Osteoblast (primary cell): ENCODE measurements at regions not wholly inside any gene's neighbourhood (a gene's known extent, or its start where the extent isn't known, plus 50 kb on each side); places are given as distances from the start of the nearest gene placed in this dataset.

Source experiments
- DNase-seq: peaks from one replicate; pipeline ENCODE4 v3.0.0; 2011; ENCODE audit warnings: low spot score, mixed read lengths; ENCODE audit not compliant: insufficient read length; ENCODE audit errors: missing footprints
- H2AFZ ChIP-seq: 2 replicates; pipeline ENCODE4 v1.6.0; 2011; ENCODE audit warnings: mild to moderate bottlenecking, low read length
- H3K27ac ChIP-seq: 2 replicates; pipeline ENCODE4 v1.5.1; 2011; ENCODE audit warnings: mild to moderate bottlenecking, low read depth, low read length, moderate library complexity
- H3K27me3 ChIP-seq: 2 replicates; pipeline ENCODE4 v1.6.0; 2012; ENCODE audit warnings: mild to moderate bottlenecking, control low read depth, inconsistent platforms, low read length, moderate library complexity; ENCODE audit not compliant: insufficient read depth
- H3K36me3 ChIP-seq: 2 replicates; pipeline ENCODE4 v1.5.1; 2011; ENCODE audit warnings: mild to moderate bottlenecking, low read length, control low read depth, moderate library complexity; ENCODE audit not compliant: insufficient read depth
- H3K4me1 ChIP-seq: 2 replicates; pipeline ENCODE4 v1.5.1; 2011; ENCODE audit warnings: mild to moderate bottlenecking, low read length, control low read depth, moderate library complexity; ENCODE audit not compliant: insufficient read depth
- H3K4me2 ChIP-seq: 2 replicates; pipeline ENCODE4 v1.6.0; 2011; ENCODE audit warnings: mild to moderate bottlenecking, low read length; ENCODE audit not compliant: insufficient read depth
- H3K4me3 ChIP-seq: fragments of 200-600 bp; sonication (generic); 3 replicates; pipeline ENCODE4 v1.5.1; 2012; ENCODE audit warnings: mild to moderate bottlenecking, low read length, inconsistent platforms; ENCODE audit not compliant: insufficient read depth
- H3K79me2 ChIP-seq: 2 replicates; pipeline ENCODE4 v1.6.0; 2012; ENCODE audit warnings: mild to moderate bottlenecking, low read length, control low read depth, inconsistent platforms; ENCODE audit not compliant: insufficient read depth
- H3K9me3 ChIP-seq: 2 replicates; pipeline ENCODE4 v1.5.1; 2011; ENCODE audit warnings: low read depth, low read length, control low read depth
- H4K20me1 ChIP-seq: 2 replicates; pipeline ENCODE4 v1.6.0; 2012; ENCODE audit warnings: mild to moderate bottlenecking, low read length, control low read depth; ENCODE audit not compliant: insufficient read depth
- TF ChIP-seq, protein P1 (sequence below): IDR thresholded peaks from 2 replicates; pipeline ENCODE4 v1.5.1; 2011; ENCODE audit warnings: mild to moderate bottlenecking, low read depth, low read length, moderate library complexity; ENCODE audit errors: extremely low read depth

DNA sequence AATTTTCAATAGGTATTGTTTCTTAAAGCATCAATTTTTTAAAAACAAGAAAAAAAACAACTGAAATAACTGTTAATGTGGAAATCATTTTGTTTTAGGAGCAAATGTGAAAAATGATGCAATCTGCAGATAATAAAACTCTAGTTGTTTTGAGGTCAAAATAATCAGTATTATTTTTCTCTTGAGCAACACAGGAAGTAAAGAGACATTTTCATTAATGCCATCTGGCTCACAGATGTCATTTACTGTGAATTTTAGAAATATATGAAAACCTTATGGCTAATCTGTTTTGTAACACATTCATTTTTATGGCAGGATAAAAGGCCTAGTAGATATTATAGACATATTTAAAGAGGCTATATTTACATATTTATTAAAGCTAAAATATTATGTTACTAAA lies 141.6 kb downstream of the PCDH18 start:
- Histone ChIP-seq H3K36me3 (no peaks in the 10 kb centered on the region), H3K4me1 (peaks cover 3% of the 10 kb centered on the region), H3K79me2 (no peaks in the 10 kb centered on the region), H3K4me3 (no peak overlapping the region), H3K4me2 (no peak overlapping the region), H3K27me3 (no peaks in the 10 kb centered on the region), H3K27ac (no peak overlapping the region), H2AFZ (no peak overlapping the region), H3K9me3 (no peaks in the 10 kb centered on the region), H4K20me1 (no peaks in the 10 kb centered on the region)
- DNase-seq = no peak
- TF ChIP-seq, protein P1, sequence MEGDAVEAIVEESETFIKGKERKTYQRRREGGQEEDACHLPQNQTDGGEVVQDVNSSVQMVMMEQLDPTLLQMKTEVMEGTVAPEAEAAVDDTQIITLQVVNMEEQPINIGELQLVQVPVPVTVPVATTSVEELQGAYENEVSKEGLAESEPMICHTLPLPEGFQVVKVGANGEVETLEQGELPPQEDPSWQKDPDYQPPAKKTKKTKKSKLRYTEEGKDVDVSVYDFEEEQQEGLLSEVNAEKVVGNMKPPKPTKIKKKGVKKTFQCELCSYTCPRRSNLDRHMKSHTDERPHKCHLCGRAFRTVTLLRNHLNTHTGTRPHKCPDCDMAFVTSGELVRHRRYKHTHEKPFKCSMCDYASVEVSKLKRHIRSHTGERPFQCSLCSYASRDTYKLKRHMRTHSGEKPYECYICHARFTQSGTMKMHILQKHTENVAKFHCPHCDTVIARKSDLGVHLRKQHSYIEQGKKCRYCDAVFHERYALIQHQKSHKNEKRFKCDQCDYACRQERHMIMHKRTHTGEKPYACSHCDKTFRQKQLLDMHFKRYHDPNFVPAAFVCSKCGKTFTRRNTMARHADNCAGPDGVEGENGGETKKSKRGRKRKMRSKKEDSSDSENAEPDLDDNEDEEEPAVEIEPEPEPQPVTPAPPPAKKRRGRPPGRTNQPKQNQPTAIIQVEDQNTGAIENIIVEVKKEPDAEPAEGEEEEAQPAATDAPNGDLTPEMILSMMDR = no peak

DNA sequence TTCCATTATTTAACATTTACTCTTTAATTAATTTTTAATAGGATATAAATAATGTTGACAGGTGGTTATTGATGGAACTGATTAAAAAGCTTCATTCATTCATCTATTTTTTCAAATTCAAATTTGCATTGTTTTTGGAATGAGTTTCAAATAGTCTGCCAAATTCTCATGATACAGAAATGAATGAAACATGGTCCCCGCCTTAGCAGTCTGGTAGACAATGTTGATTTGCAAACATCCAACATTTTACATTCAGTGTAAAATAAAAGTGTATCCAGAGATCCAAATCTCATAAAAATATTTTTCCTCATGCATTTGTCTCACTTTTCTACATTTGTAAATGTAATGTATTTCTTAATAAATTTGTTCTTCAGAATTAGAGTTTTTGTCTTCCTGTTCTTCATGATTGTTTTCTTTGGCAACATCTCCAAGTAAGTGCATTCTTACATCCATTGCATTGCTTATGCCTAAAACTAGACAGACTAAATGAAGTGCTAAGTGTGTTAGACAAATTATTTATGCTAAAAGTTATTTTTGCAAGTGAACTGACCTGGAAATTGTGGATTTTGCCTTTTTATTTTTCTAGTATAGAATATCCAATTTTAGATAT lies 142.3 kb downstream of the PCDH18 start:
- no peak for DNase-seq
- Histone ChIP-seq H3K9me3 (no peaks in the 10 kb centered on the region), H3K4me2 (no peak overlapping the region), H3K27ac (no peak overlapping the region), H3K27me3 (no peaks in the 10 kb centered on the region), H3K79me2 (no peaks in the 10 kb centered on the region), H2AFZ (no peak overlapping the region), H3K4me3 (no peak overlapping the region), H3K4me1 (peaks cover 3% of the 10 kb centered on the region), H4K20me1 (no peaks in the 10 kb centered on the region), H3K36me3 (no peaks in the 10 kb centered on the region)
- TF ChIP-seq, protein P1 = no peak

DNA sequence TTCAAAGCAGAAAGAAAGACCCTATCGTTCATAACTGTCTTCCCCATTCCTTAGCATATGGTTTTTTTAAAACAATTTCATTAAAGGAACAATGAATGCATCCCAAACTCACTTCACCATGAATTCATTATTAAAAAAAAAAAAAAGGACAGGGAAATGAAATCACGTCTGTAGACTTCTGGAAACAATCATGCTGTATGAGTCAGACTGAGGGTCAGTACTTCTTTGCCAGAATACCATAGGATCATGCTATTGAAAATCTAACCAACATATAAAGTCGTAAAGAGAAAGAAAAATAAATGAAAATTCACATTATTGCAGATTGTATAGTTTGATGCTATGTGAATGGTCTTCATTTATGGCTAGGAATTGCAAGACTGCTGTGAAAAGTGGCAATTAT lies 144.4 kb downstream of the PCDH18 start:
- H3K4me2 ChIP-seq = peak overlapping the region; percentile 58

DNA sequence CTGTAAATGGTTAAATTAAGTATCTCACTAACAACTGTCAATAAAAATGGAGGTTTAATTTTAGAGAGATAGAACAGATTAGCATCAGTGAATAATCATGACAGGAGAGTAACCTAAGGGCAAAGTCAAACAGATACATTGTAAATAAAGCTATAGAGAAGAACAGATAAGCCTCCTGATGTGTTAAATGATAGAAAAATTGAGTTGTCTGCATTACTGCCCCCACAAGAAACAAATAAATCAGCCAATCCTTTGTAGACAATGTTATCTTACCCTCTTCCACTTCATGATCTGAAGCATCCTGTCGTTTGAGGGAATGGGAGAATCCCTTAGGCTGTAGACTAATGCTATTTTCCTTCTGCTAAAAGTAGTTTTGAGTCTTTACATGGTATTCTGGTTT lies 147.8 kb downstream of the PCDH18 start:
- no peak for DNase-seq
- H3K4me1 ChIP-seq = peaks cover 3% of the 10 kb centered on the region
- H3K27ac ChIP-seq = no peak overlapping the region
- no peak overlapping the region for H3K4me2 ChIP-seq
- no peaks in the 10 kb centered on the region for H3K27me3 ChIP-seq
- no peaks in the 10 kb centered on the region for H4K20me1 ChIP-seq
- TF ChIP-seq, protein P1 = no peak
- H3K9me3 ChIP-seq = no peaks in the 10 kb centered on the region
- H3K4me3 ChIP-seq = no peak overlapping the region
- peak overlapping the region; percentile 15 for H2AFZ ChIP-seq
- no peaks in the 10 kb centered on the region for H3K79me2 ChIP-seq
- H3K36me3 ChIP-seq = no peaks in the 10 kb centered on the region

More for the DNA sequence above, 144.4 kb downstream of the PCDH18 start:
- no peak for DNase-seq
- peaks cover 3% of the 10 kb centered on the region for H3K4me1 ChIP-seq
- no peaks in the 10 kb centered on the region for H4K20me1 ChIP-seq
- no peak overlapping the region for H3K27ac ChIP-seq
- H3K27me3 ChIP-seq = no peaks in the 10 kb centered on the region
- H3K4me3 ChIP-seq = no peak overlapping the region
- H2AFZ ChIP-seq = peak overlapping the region; percentile 1
- TF ChIP-seq, protein P1 = no peak
- H3K36me3 ChIP-seq = no peaks in the 10 kb centered on the region
- H3K9me3 ChIP-seq = no peaks in the 10 kb centered on the region
- no peaks in the 10 kb centered on the region for H3K79me2 ChIP-seq
